HCT116 (cell line): ENCODE measurements at regions not wholly inside any gene's neighbourhood (a gene's known extent, or its start where the extent isn't known, plus 50 kb on each side); places are given as distances from the start of the nearest gene placed in this dataset.
"Not testable (repeated sequence)": the region's sequence is repeated elsewhere in the genome, so short reads cannot be mapped to it uniquely, and the experiment has no call there.

Experiments used
- ATAC-seq: fragments of 200-7000 bp; cut with Tn5 transposase; 2 replicates; pipeline ENCODE4 v1.9.1; 2020; ENCODE audit warnings: mild to moderate bottlenecking, moderate library complexity
- BruUV-seq: library from RNA; stranded (reverse); fragments of 400-500 nt; replicated peaks from 2 replicates; lab custom pipeline; 2021; lab: Mats Ljungman, UMichigan
- CTCF ChIA-PET: fragments of 300-600 bp; sonication (Branson Sonifier 250); formaldehyde crosslinking; loops from one replicate; lab custom pipeline; 2021; ENCODE audit warnings: antibody characterized with exemption; lab: Charles Lee
- POLR2A ChIA-PET: fragments of 300-600, 350-600 bp; sonication (Branson Sonifier 250); formaldehyde crosslinking; loops from one replicate; lab custom pipeline; 2021; ENCODE audit warnings: antibody characterized with exemption; lab: Charles Lee
- RAD21 ChIA-PET, 2 experiments: fragments of 300-600 bp; sonication (Branson Sonifier 250); formaldehyde crosslinking; loops; one replicate each; lab custom pipeline; 2023; ENCODE audit warnings: low total read pairs in 2 of 2; ENCODE audit not compliant: uncharacterized antibody in 2 of 2, unreplicated experiment in 2 of 2, low non-redundant PET in 1 of 2; lab: Charles Lee
- DNase-seq: peaks from one replicate; pipeline ENCODE4 v3.0.0-alpha.2; 2010; ENCODE audit warnings: low read depth, low spot score
- H2AFZ ChIP-seq: fragments of 200-600 bp; shearing (Covaris generic), sonication (generic); 2 replicates; pipeline ENCODE4 v1.6.1; 2017; ENCODE audit warnings: low read depth, mixed run types, mixed read lengths, antibody characterized with exemption, low read length; ENCODE audit not compliant: poor library complexity, severe bottlenecking
- H3K27ac ChIP-seq: 2 replicates; pipeline ENCODE4 v1.5.1; 2012; ENCODE audit warnings: low read depth, low read length
- H3K27me3 ChIP-seq: fragments of 200-600 bp; sonication (generic); 2 replicates; pipeline ENCODE4 v1.6.1; 2016; ENCODE audit warnings: mixed run types, low read length, mixed read lengths; ENCODE audit not compliant: insufficient read depth
- H3K36me3 ChIP-seq, 2 experiments: fragments of 200-500 bp in 1 of 2; fragments of 200-600 bp in 1 of 2; sonication (Bioruptor generic) in 1 of 2; sonication (generic) in 1 of 2; 2 replicates each; pipeline versions ENCODE4 v1.5.1 to v1.6.1; 2014 to 2016; ENCODE audit warnings: low read length in 2 of 2, inconsistent platforms in 1 of 2, mixed read lengths in 1 of 2, mixed run types in 1 of 2; ENCODE audit not compliant: insufficient read depth in 2 of 2, control insufficient read depth in 1 of 2
- H3K4me1 ChIP-seq, 2 experiments: fragments of 200-600 bp in 1 of 2; sonication (generic) in 1 of 2; 2 replicates each; pipeline versions ENCODE4 v1.5.1 to v1.6.1; 2012 to 2017; ENCODE audit warnings: low read length in 2 of 2, inconsistent platforms in 1 of 2, mild to moderate bottlenecking in 1 of 2, mixed read lengths in 1 of 2, mixed run types in 1 of 2, moderate library complexity in 1 of 2; ENCODE audit not compliant: insufficient read depth in 2 of 2, control insufficient read depth in 1 of 2
- H3K4me2 ChIP-seq: fragments of 200-600 bp; sonication (generic); 2 replicates; pipeline ENCODE4 v1.6.1; 2017; ENCODE audit warnings: mixed run types, low read length, mixed read lengths
- H3K4me3 ChIP-seq, 2 experiments: fragments of 200-600 bp in 1 of 2; sonication (generic) in 1 of 2; replicated peaks in 1 of 2; 2 replicates each; pipeline ENCODE4 v1.5.1; 2011 to 2016; ENCODE audit warnings: low read length in 2 of 2, control low read depth in 1 of 2, low read depth in 1 of 2, mild to moderate bottlenecking in 1 of 2, mixed read lengths in 1 of 2, mixed run types in 1 of 2
- H3K79me2 ChIP-seq: fragments of 200-600 bp; sonication (generic); 2 replicates; pipeline ENCODE4 v1.6.1; 2017; ENCODE audit warnings: mild to moderate bottlenecking, mixed run types, low read length, moderate library complexity, mixed read lengths; ENCODE audit not compliant: insufficient read depth
- H3K9ac ChIP-seq: fragments of 200-600 bp; sonication (generic); 2 replicates; pipeline ENCODE4 v1.6.1; 2016; ENCODE audit warnings: low read length, mixed read lengths
- H3K9me2 ChIP-seq: fragments of 200-600 bp; sonication (generic), shearing (Covaris generic); 2 replicates; pipeline ENCODE4 v1.6.1; 2017; ENCODE audit warnings: mixed run types, mild to moderate bottlenecking, moderate library complexity; ENCODE audit not compliant: insufficient read depth
- H3K9me3 ChIP-seq, 2 experiments: fragments of 200-500 bp in 1 of 2; fragments of 200-600 bp in 1 of 2; sonication (Bioruptor generic) in 1 of 2; sonication (generic) in 1 of 2; 2 replicates each; pipeline ENCODE4 v1.6.1; 2014 to 2017; ENCODE audit warnings: low read length in 2 of 2, mixed read lengths in 2 of 2, inconsistent platforms in 1 of 2, low read depth in 1 of 2, mild to moderate bottlenecking in 1 of 2, mixed run types in 1 of 2, moderate library complexity in 1 of 2; ENCODE audit not compliant: control insufficient read depth in 1 of 2, insufficient read depth in 1 of 2
- H4K20me1 ChIP-seq: fragments of 200-600 bp; sonication (generic), shearing (Covaris generic); 2 replicates; pipeline ENCODE4 v1.6.1; 2017; ENCODE audit warnings: mixed run types, mild to moderate bottlenecking, moderate library complexity; ENCODE audit not compliant: insufficient read depth
- intact Hi-C: fragments of 100-400 bp; cut with micrococcal nuclease; formaldehyde crosslinking; loops from 2 replicates; pipeline ENCODE4 v1.10.0; 2022

- H3K9me2 ChIP-seq, H3K79me2 ChIP-seq, H3K9ac ChIP-seq, H3K36me3 ChIP-seq, DNase-seq, H3K4me3 ChIP-seq, POLR2A ChIA-PET, ATAC-seq, H3K4me2 ChIP-seq, H3K27me3 ChIP-seq, H2AFZ ChIP-seq, BruUV-seq, CTCF ChIA-PET, intact Hi-C loops, H3K4me1 ChIP-seq, H3K9me3 ChIP-seq, RAD21 ChIA-PET, H3K27ac ChIP-seq, H4K20me1 ChIP-seq: not testable (repeated sequence)
These were observed 3956.7 kb upstream of the TPTE start for GRCh38 chr21:6564543-6565166.

- H3K9me2 ChIP-seq, H3K27me3 ChIP-seq, H3K4me3 ChIP-seq, H3K36me3 ChIP-seq, POLR2A ChIA-PET, RAD21 ChIA-PET, H3K9me3 ChIP-seq, ATAC-seq, BruUV-seq, H3K79me2 ChIP-seq, H3K9ac ChIP-seq, H4K20me1 ChIP-seq, DNase-seq, intact Hi-C loops, H3K4me2 ChIP-seq, H2AFZ ChIP-seq, CTCF ChIA-PET, H3K4me1 ChIP-seq: not testable (repeated sequence)
- H3K27ac ChIP-seq: peak overlapping the region; percentile 31; the same call in 1 of the 2 replicates
These were observed 3955.9 kb upstream of the TPTE start for GRCh38 chr21:6565190-6566094.

- intact Hi-C loops, H3K27ac ChIP-seq, H3K36me3 ChIP-seq, BruUV-seq, POLR2A ChIA-PET, DNase-seq, CTCF ChIA-PET, ATAC-seq, H3K9me3 ChIP-seq, H4K20me1 ChIP-seq, H3K27me3 ChIP-seq, H3K4me2 ChIP-seq, H3K9me2 ChIP-seq, H3K4me3 ChIP-seq, RAD21 ChIA-PET, H3K4me1 ChIP-seq, H3K9ac ChIP-seq, H2AFZ ChIP-seq, H3K79me2 ChIP-seq: not testable (repeated sequence)
These were observed 3953.8 kb upstream of the TPTE start for GRCh38 chr21:6567542-6567941.

GRCh38 chr21:6569152-6569551 lies 3952.2 kb upstream of the TPTE start:
- H2AFZ ChIP-seq, H3K4me3 ChIP-seq, H3K9ac ChIP-seq, H4K20me1 ChIP-seq, intact Hi-C loops, POLR2A ChIA-PET, H3K27ac ChIP-seq, H3K9me3 ChIP-seq, H3K4me1 ChIP-seq, H3K27me3 ChIP-seq, H3K9me2 ChIP-seq, H3K36me3 ChIP-seq, DNase-seq, H3K79me2 ChIP-seq, H3K4me2 ChIP-seq, RAD21 ChIA-PET, CTCF ChIA-PET, BruUV-seq: not testable (repeated sequence)
- peak; percentile 89 for ATAC-seq
